Liver (tissue), 8 donors: ENCODE measurements at regions not wholly inside any gene's neighbourhood (a gene's known extent, or its start where the extent isn't known, plus 50 kb on each side); places are given as distances from the start of the nearest gene placed in this dataset.

Source experiments
- DNase-seq: peaks from one replicate; pipeline ENCODE4 v3.0.0-alpha.2; 2017; ENCODE audit warnings: low spot score
- H3K27ac ChIP-seq, 2 donors: one replicate each; pipeline ENCODE4 v1.7.0; 2013; ENCODE audit warnings: inconsistent platforms in 2 of 2, low read length in 2 of 2, control low read depth in 1 of 2, low read depth in 1 of 2, mild to moderate bottlenecking in 1 of 2
- H3K27me3 ChIP-seq, 4 donors: one replicate each; pipeline versions ENCODE4 v1.6.1 to v1.7.0; 2013; ENCODE audit warnings: low read length in 3 of 4, inconsistent platforms in 1 of 4, mild to moderate bottlenecking in 1 of 4, moderate library complexity in 1 of 4; ENCODE audit not compliant: control insufficient read depth in 4 of 4, insufficient read depth in 4 of 4
- H3K36me3 ChIP-seq, 4 donors: one replicate each; pipeline versions ENCODE4 v1.6.1 to v1.7.0; 2013; ENCODE audit warnings: low read length in 3 of 4, mild to moderate bottlenecking in 3 of 4, low read depth in 1 of 4, moderate library complexity in 1 of 4; ENCODE audit not compliant: control insufficient read depth in 4 of 4, insufficient read depth in 3 of 4
- H3K4me1 ChIP-seq, 4 donors: one replicate each; pipeline versions ENCODE4 v1.6.1 to v1.7.0; 2013; ENCODE audit warnings: low read length in 3 of 4, mild to moderate bottlenecking in 3 of 4, moderate library complexity in 1 of 4; ENCODE audit not compliant: control insufficient read depth in 4 of 4, insufficient read depth in 4 of 4
- H3K4me3 ChIP-seq, 3 donors: one replicate each; pipeline versions ENCODE4 v1.6.1 to v1.7.0; 2013; ENCODE audit warnings: low read length in 3 of 3, control low read depth in 1 of 3, low read depth in 1 of 3, mild to moderate bottlenecking in 1 of 3
- H3K9ac ChIP-seq, 2 donors: one replicate each; pipeline ENCODE4 v1.7.0; 2013; ENCODE audit warnings: low read length in 2 of 2, mild to moderate bottlenecking in 2 of 2, moderate library complexity in 2 of 2, control low read depth in 1 of 2, low read depth in 1 of 2
- H3K9me3 ChIP-seq, 4 donors: one replicate each; pipeline versions ENCODE4 v1.6.1 to v1.7.0; 2013; ENCODE audit warnings: low read length in 3 of 4; ENCODE audit not compliant: control insufficient read depth in 4 of 4
- ATF3 ChIP-seq: IDR thresholded peaks from 2 replicates; pipeline ENCODE4 v1.6.1; 2016; ENCODE audit warnings: antibody characterized with exemption
- CTCF ChIP-seq: fragments of 150-350 bp; IDR thresholded peaks from 2 replicates; pipeline ENCODE4 v1.5.1; 2017; ENCODE audit warnings: improper control_type of control experiment, low read depth, low read length; ENCODE audit not compliant: missing input control
- EGR1 ChIP-seq, 2 donors: IDR thresholded peaks; 2 replicates each; pipeline ENCODE4 v1.6.1; 2016 to 2018; ENCODE audit warnings: antibody characterized with exemption in 2 of 2, low read depth in 2 of 2
- FOXA1 ChIP-seq: IDR thresholded peaks from 2 replicates; pipeline ENCODE4 v1.6.1; 2016; ENCODE audit warnings: antibody characterized with exemption
- FOXA2 ChIP-seq: IDR thresholded peaks from 2 replicates; pipeline ENCODE4 v1.6.1; 2016; ENCODE audit warnings: antibody characterized with exemption
- GABPA ChIP-seq, 2 donors: IDR thresholded peaks in 1 of 2; conservative IDR thresholded peaks in 1 of 2; 2 replicates each; pipeline ENCODE4 v1.6.1; 2016; ENCODE audit warnings: antibody characterized with exemption in 2 of 2, mild to moderate bottlenecking in 1 of 2, moderate library complexity in 1 of 2
- HNF4A ChIP-seq, 2 donors: conservative IDR thresholded peaks; 2 replicates each; pipeline ENCODE4 v1.6.1; 2016; ENCODE audit warnings: antibody characterized with exemption in 2 of 2, mild to moderate bottlenecking in 2 of 2
- HNF4G ChIP-seq: IDR thresholded peaks from 2 replicates; pipeline ENCODE4 v1.6.1; 2016; ENCODE audit warnings: antibody characterized with exemption
- JUND ChIP-seq, 2 donors: IDR thresholded peaks; 2 replicates each; pipeline ENCODE4 v1.6.1; 2016; ENCODE audit warnings: antibody characterized with exemption in 2 of 2
- NR2F2 ChIP-seq: IDR thresholded peaks from 2 replicates; pipeline ENCODE4 v1.6.1; 2016; ENCODE audit warnings: antibody characterized with exemption
- RAD21 ChIP-seq, 2 donors: IDR thresholded peaks; 2 replicates each; pipeline ENCODE4 v1.6.1; 2016; ENCODE audit warnings: antibody characterized with exemption in 2 of 2, mild to moderate bottlenecking in 2 of 2
- REST ChIP-seq: IDR thresholded peaks from 2 replicates; pipeline ENCODE4 v1.6.1; 2016; ENCODE audit warnings: antibody characterized with exemption, mild to moderate bottlenecking
- RXRA ChIP-seq, 2 donors: IDR thresholded peaks; 2 replicates each; pipeline ENCODE4 v1.6.1; 2017 to 2018; ENCODE audit warnings: antibody characterized with exemption in 2 of 2, mild to moderate bottlenecking in 1 of 2
- SP1 ChIP-seq: IDR thresholded peaks from 2 replicates; pipeline ENCODE4 v1.6.1; 2018; ENCODE audit warnings: antibody characterized with exemption, mild to moderate bottlenecking
- TAF1 ChIP-seq: conservative IDR thresholded peaks from 2 replicates; pipeline ENCODE4 v1.6.1; 2016; ENCODE audit warnings: antibody characterized with exemption, mild to moderate bottlenecking
- YY1 ChIP-seq: IDR thresholded peaks from 2 replicates; pipeline ENCODE4 v1.6.1; 2016; ENCODE audit warnings: antibody characterized with exemption, mild to moderate bottlenecking
- ZBTB33 ChIP-seq: IDR thresholded peaks from 2 replicates; pipeline ENCODE4 v1.6.1; 2016; ENCODE audit warnings: antibody characterized with exemption
- WGBS: extraction: QIAGEN DNeasy Blood & Tissue Kit; methylation state at CpG from one replicate; pipeline ENCODE4 v1.1.7; 2013; 5-methylcytosine and 5-hydroxymethylcytosine counted together
- donor health status: healthy.
- donor health status: healthy.
- donor health status: healthy.
- donor health status: healthy.
- donor health status: healthy.

- TF ChIP-seq CTCF (no peak), ZBTB33 (no peak)
Measured at GRCh38 chr9:7451062-7451461, 348.5 kb downstream of the DMAC1 start (continued).

GRCh38 chr9:7443541-7443940 is 356.0 kb downstream of the DMAC1 start:
- Histone ChIP-seq H3K27ac (no peak overlapping the region), H3K27me3 (no peaks in the 10 kb centered on the region), H3K36me3 (no peaks in the 10 kb centered on the region), H3K9ac (no peak overlapping the region), H3K4me1 (no peaks in the 10 kb centered on the region), H3K9me3 (no peaks in the 10 kb centered on the region), H3K4me3 (no peak overlapping the region)
- 92% methylated on average over 1 of the region's 1 CpG for WGBS
- TF ChIP-seq YY1 (no peak), SP1 (no peak), REST (no peak), CTCF (no peak), RAD21 (IDR thresholded peaks at IDR 0.05) (no peak), HNF4A (conservative IDR thresholded peaks at IDR 0.05) (no peak), HNF4G (no peak), ZBTB33 (no peak), FOXA1 (no peak), FOXA2 (no peak), RXRA (IDR thresholded peaks at IDR 0.05) (no peak), GABPA (IDR thresholded peaks at IDR 0.05 in 1 of 2, conservative IDR thresholded peaks at IDR 0.05 in 1 of 2) (no peak), TAF1 (no peak), ATF3 (no peak), EGR1 (IDR thresholded peaks at IDR 0.05; ENCODE audit: low read depth in 2 of 2) (no peak), NR2F2 (no peak), JUND (IDR thresholded peaks at IDR 0.05) (no peak)
- DNase-seq = no peak
